PFSK-1 (cell line): ENCODE measurements at regions not wholly inside any gene's neighbourhood (a gene's known extent, or its start where the extent isn't known, plus 50 kb on each side); places are given as distances from the start of the nearest gene placed in this dataset.

Experiments
- FOXP2 ChIP-seq: optimal IDR thresholded peaks from 2 replicates; pipeline ENCODE3; 2011; ENCODE audit warnings: borderline replicate concordance, control low read depth, inconsistent platforms; ENCODE audit not compliant: insufficient read depth; ENCODE audit errors: extremely low read length, extremely low read depth
- POLR2AphosphoS5 ChIP-seq: IDR thresholded peaks from 2 replicates; pipeline ENCODE4 v1.6.1; 2012; ENCODE audit warnings: low read depth, mild to moderate bottlenecking, control low read depth, low read length, moderate library complexity
- SIN3A ChIP-seq: IDR thresholded peaks from 2 replicates; pipeline ENCODE4 v1.6.1; 2012; ENCODE audit warnings: mild to moderate bottlenecking, low read length, moderate library complexity, borderline replicate concordance; ENCODE audit not compliant: insufficient read depth
- TAF1 ChIP-seq: IDR thresholded peaks from 2 replicates; pipeline ENCODE4 v1.6.1; 2012; ENCODE audit warnings: low read length, control low read depth, borderline replicate concordance; ENCODE audit not compliant: insufficient read depth
- TF ChIP-seq, protein P1 (sequence below), 2 experiments: IDR thresholded peaks; 2 replicates each; pipeline versions ENCODE4 v1.6.1 to v1.8.0; 2011 to 2012; ENCODE audit warnings: low read depth in 2 of 2, low read length in 2 of 2, control low read depth in 1 of 2, inconsistent platforms in 1 of 2, mild to moderate bottlenecking in 1 of 2, moderate library complexity in 1 of 2; ENCODE audit not compliant: insufficient read depth in 1 of 2

DNA sequence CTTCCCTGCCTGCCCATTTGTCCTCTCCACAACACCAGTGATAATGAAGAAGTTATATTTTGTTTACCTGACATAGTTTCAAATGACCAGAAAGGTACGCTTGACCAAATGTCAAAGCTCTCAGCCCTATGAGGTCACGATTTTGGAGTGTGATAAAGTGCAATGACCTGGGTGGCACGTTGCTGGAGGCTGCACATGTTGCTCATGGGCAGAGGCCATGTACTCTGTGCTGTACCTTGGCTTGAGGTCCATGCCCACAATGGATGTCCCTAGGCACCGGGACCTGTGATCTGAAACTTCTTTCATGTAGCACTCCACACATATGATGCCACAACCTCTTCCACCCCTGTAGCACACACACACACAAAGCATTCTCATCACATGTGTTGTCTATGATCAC lies 164.0 kb upstream of the HEY2 start:
- TF ChIP-seq SIN3A = no peak
- no peak for TF ChIP-seq TAF1
- TF ChIP-seq, protein P1, sequence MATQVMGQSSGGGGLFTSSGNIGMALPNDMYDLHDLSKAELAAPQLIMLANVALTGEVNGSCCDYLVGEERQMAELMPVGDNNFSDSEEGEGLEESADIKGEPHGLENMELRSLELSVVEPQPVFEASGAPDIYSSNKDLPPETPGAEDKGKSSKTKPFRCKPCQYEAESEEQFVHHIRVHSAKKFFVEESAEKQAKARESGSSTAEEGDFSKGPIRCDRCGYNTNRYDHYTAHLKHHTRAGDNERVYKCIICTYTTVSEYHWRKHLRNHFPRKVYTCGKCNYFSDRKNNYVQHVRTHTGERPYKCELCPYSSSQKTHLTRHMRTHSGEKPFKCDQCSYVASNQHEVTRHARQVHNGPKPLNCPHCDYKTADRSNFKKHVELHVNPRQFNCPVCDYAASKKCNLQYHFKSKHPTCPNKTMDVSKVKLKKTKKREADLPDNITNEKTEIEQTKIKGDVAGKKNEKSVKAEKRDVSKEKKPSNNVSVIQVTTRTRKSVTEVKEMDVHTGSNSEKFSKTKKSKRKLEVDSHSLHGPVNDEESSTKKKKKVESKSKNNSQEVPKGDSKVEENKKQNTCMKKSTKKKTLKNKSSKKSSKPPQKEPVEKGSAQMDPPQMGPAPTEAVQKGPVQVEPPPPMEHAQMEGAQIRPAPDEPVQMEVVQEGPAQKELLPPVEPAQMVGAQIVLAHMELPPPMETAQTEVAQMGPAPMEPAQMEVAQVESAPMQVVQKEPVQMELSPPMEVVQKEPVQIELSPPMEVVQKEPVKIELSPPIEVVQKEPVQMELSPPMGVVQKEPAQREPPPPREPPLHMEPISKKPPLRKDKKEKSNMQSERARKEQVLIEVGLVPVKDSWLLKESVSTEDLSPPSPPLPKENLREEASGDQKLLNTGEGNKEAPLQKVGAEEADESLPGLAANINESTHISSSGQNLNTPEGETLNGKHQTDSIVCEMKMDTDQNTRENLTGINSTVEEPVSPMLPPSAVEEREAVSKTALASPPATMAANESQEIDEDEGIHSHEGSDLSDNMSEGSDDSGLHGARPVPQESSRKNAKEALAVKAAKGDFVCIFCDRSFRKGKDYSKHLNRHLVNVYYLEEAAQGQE (IDR thresholded peaks at IDR 0.05; ENCODE audit: insufficient read depth in 1 of 2, low read depth in 2 of 2, low read length in 2 of 2) = no peak
- no peak for TF ChIP-seq POLR2AphosphoS5
- no peak for TF ChIP-seq FOXP2

- TF ChIP-seq FOXP2 = no peak
- TF ChIP-seq, protein P1 (IDR thresholded peaks at IDR 0.05; ENCODE audit: insufficient read depth in 1 of 2, low read depth in 2 of 2, low read length in 2 of 2) = no peak
- no peak for TF ChIP-seq TAF1
- no peak for TF ChIP-seq POLR2AphosphoS5
- TF ChIP-seq SIN3A = no peak
Measured at GRCh38 chr6:125586074-125586473, 163.4 kb upstream of the HEY2 start.

DNA sequence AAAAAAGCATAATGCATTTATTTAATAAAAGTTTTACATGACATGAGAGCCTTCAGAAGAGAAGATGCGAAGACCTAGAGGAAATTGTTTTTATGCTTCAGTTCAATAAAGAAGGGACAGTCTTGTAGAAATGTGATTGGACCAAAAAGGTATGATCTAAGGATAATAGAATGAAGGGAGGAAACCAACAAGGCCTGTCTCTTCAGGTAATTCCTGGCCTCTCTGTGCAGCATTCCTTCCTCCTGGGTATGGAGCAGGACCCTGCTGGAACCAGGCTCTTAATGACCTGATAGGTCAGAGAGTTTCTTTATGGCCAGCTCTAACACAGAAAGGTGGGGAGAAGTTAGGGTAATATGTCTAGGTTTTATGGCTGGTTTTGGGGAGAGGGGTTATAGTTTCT lies 162.8 kb upstream of the HEY2 start:
- no peak for TF ChIP-seq TAF1
- no peak for TF ChIP-seq FOXP2
- TF ChIP-seq, protein P1 (IDR thresholded peaks at IDR 0.05; ENCODE audit: insufficient read depth in 1 of 2, low read depth in 2 of 2, low read length in 2 of 2) = no peak
- TF ChIP-seq SIN3A = no peak
- TF ChIP-seq POLR2AphosphoS5 = no peak

DNA sequence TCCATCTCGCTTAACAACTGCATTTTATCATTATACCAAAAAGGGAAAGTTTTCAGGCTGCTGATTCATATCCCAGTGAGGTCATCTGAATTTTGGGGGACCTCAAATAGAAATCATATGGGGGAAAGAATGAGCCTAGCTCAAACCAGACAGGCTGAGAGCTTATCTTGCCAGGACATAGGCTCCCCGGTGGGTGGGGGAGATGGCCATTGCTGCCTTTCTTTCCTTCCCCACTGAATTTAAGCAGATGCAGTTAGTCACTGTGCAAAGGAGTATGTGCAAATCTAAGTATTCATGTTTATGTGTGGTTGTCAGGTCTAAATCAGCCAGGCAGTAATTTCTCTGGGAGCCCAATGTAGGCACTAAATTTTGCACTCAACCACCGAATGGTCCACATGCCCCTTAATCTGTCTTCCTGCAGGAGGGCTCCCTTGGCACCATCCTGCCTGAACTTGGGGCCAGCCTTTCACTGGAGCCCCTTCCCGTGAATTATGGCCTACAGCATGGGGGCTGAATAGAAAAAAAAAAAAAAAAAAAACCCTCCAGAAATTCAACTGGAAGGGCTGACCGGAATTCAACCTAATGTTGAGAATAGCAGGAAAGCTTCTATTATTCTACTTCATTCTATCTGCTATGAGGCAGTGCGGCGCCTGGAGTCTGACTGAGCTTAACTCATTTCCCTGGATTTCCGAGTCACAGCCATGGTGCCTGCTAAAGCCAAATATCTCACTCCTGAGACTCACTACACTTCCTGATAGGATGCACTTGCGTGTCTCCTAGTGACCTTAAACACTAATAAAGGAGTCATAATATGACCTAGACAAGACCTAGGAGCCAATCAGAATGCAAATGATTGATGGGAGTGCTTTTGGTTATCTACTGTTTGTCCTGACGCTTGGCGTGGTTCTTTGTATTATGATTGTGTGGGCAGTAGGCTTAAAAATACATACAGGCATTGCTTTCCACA lies 161.5 kb upstream of the HEY2 start:
- no peak for TF ChIP-seq FOXP2
- TF ChIP-seq, protein P1 (IDR thresholded peaks at IDR 0.05; ENCODE audit: insufficient read depth in 1 of 2, low read depth in 2 of 2, low read length in 2 of 2) = no peak
- no peak for TF ChIP-seq POLR2AphosphoS5
- no peak for TF ChIP-seq TAF1
- TF ChIP-seq SIN3A = no peak

DNA sequence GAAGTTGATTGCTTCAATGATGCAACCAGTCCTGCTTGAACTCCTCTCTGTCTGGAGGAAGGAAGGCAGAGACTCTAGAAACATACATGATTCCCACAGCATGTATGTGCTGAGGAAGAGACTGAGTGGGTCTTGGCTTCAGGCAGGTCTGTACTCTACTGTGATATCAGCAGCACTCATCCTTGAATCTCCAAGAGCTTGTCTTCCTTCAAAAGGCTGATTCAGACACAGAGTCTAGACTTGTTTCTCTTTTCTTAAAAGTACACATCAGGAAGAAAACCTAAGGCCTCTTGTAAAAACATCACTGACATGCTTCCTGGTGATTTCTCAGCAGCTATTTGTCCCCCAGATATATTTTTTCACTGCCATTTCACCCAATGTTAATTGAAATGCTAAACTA lies 155.7 kb upstream of the HEY2 start:
- no peak for TF ChIP-seq POLR2AphosphoS5
- TF ChIP-seq FOXP2 = no peak
- no peak for TF ChIP-seq SIN3A
- TF ChIP-seq, protein P1 (IDR thresholded peaks at IDR 0.05; ENCODE audit: insufficient read depth in 1 of 2, low read depth in 2 of 2, low read length in 2 of 2) = no peak
- TF ChIP-seq TAF1 = no peak
